SK-N-DZ (cell line): ENCODE measurements at regions not wholly inside any gene's neighbourhood (a gene's known extent, or its start where the extent isn't known, plus 50 kb on each side); places are given as distances from the start of the nearest gene placed in this dataset.

ENCODE experiments used
- DNase-seq: peaks from one replicate; pipeline ENCODE4 v3.0.0-alpha.2; 2015; ENCODE audit warnings: low spot score

- DNase-seq, result no peak
Measured at GRCh38 chr9:129285979-129286772, 108.1 kb upstream of the IER5L start.

- DNase-seq, result no peak
Measured at GRCh38 chr9:129285382-129285781, 107.3 kb upstream of the IER5L start.

- no peak for DNase-seq
Measured at GRCh38 chr9:129284607-129285291, 106.7 kb upstream of the IER5L start.

DNA sequence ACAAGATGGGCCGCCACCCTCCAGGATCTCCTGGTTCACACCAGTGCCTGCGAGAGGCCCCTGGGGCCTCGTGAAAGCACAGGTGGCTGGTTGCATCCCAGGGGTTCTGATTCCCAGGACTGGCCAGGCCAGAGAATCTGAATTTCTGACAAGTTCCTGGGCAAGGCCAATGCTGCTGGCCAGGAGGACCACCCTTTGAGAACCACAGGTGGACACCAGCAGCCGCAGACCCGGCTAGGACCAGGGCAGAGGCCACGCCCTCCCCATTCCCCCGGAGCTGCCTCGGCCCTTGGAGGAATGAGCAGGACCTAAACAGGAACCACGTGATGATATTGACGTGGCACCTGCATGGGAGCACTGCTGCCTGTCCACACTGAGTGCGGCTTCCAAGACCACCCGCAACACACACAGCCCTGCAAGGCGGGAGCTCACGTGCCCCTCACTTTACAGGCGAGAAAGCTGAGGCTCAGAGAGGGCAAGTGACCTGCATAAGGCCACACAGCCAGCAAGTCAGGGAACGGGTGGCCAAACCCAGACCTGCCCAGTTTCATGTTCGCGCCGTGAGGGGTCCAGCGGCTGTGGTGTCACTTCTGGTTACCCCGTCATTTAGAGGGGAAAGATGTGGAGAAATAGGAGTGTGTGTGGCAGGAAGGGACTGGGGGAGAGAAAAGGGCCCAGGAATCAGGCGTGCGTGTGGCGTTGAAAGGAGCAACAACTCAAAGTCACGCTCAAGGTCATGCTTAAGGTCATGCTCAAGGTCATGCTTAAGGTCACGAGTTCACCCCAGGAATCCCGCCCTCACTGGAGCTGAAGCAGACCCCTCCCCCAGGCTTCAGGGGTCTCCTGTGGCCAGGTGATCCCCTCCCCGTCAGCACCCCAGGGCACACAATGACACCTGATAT, 105.9 kb upstream of the IER5L start:
- DNase-seq, result no peak

DNA sequence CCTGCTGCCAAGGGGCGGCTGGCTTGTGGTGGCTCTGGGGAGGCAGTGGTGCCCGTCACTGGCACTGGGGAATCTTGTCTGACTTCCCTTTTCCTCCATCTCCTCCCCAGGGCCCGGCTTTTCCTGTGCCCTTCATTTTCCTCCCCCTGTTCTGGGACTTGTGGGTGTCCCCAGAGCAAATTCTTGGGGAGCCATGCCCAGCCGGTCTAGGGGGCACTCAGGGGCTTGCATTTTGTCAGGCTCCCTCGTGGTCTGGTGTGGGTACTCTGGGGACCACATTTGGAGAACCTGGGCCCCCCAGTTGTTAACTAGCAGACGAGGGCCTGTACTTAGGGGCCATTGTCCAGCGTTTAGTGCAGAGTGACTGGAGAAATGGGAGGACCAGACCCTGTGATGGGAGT, 105.2 kb upstream of the IER5L start:
- no peak for DNase-seq

- DNase-seq, result no peak
Measured at GRCh38 chr9:129282731-129283211, 104.7 kb upstream of the IER5L start.

- no peak for DNase-seq
Measured at GRCh38 chr9:129282272-129282671, 104.2 kb upstream of the IER5L start.

DNA sequence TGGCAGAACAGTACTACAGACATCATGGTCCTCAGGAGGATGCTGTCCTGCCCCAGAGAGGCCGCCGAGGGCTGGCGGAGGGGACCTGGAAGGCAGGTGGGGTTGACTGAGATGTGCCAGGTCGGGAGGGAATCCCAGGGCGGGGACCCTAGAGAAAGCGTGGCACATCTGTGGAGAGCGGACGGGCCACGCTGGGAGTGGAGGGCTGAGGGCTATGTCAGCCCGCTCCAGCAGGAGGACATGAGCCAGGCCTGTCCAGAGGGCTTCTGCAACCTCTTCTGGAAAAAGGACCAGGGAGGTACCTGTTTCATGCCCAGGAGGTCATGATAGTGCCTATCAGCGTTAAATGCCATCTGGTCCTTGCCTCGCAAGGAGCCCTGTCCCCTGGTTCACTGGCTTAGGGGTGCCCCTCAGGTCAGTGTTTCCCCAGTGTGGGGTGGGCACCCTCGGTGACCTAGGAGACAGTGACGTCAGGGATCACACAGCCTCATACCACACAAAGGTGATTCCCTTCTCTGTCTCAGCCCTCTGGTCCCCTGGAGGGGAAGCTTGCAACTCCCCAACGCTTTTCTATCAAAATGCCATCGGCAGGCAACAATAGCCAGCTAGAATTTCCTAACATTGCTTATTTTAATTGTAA, 103.6 kb upstream of the IER5L start:
- no peak for DNase-seq

- no peak for DNase-seq
Measured at GRCh38 chr9:129280623-129281271, 102.7 kb upstream of the IER5L start.

DNA sequence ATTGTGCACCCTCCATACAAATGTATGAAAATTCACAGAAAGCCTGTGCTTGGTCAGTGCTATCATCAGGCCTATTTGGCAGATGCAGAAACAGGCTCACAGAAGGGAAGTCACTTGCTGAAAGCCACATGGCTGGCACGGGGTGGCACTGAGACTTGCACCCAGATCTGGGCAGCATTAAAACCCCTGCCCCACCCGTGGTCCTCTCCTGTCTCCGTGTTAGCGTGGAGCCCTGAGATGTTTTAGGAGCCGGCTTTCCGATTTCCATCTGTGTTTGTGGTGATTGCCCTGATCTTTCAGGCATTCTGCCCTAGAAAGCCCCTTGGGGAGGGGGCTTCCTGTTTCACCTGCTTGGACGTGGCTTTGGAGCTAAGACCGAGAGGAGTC, 102.2 kb upstream of the IER5L start:
- no peak for DNase-seq

GRCh38 chr9:129278391-129279237, 100.6 kb upstream of the IER5L start:
- no peak for DNase-seq

DNA sequence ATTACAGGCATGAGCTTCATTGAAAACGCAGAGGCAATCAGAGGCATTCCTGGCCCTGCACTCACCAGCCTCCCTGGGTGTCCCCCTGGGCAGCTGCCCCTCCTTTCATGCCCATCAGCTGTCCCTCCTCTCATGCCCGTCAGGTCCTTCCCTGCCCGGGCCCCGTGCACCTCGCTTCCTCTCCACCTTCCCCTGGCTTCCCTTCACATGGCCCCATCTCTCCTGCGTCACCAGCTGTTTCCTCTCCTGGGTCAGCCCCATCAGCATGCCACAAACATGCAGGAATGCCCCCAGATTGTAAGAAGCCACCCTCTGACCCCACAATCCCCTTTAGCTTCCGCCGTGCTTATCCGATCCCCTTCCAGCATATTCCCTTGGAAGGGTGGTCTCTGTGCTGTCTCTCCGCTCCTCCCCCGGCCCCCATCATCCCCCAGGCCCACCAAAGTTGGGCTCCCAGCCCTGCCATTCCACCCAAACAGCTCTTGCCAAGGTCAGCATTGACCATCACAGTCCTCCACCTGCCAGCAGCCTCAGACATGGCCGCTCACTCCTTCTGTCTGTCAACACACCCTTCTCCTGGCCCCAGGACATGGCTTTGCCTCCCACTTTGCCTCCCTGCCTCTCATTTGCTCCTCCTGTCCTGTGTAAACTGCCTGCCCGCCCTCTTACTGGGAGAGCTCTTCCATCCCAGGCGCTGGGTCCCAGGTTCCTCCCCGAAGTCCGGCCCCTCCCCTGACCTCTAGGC, 98.6 kb upstream of the IER5L start:
- DNase-seq, result no peak

DNA sequence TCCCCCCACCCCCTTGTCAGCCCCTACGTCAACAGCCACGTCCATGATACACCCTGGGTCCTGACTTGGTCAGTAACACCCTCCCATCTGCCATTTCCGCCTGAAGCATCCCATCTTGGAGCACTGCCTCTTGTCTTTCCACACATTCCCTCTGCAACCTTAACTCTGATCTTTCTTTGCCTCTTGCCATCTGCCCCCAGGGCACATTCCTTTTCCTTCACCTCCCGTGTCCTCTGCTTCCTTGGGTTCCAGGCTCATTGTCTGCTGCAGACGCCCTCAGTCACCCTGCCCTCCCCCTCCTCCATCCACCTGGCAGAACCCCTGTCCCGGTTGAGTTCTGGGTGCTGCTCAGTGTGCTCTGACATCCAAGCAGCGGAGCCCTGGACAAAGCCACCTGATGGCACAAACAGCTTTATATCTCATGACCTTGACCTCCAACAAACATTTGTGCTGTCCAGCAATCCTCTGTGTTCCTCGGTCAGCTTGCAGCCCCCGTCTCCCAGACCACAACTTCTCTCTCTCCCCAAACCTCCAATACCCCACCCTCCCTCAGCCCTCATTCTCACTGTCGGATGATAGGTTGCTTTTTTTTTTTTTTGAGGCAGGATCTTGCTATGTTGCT, 97.7 kb upstream of the IER5L start:
- DNase-seq, result no peak

- no peak for DNase-seq
Measured at GRCh38 chr9:129273941-129274684, 96.1 kb upstream of the IER5L start.

- DNase-seq, result no peak
Measured at GRCh38 chr9:129273136-129273895, 95.3 kb upstream of the IER5L start.

DNA sequence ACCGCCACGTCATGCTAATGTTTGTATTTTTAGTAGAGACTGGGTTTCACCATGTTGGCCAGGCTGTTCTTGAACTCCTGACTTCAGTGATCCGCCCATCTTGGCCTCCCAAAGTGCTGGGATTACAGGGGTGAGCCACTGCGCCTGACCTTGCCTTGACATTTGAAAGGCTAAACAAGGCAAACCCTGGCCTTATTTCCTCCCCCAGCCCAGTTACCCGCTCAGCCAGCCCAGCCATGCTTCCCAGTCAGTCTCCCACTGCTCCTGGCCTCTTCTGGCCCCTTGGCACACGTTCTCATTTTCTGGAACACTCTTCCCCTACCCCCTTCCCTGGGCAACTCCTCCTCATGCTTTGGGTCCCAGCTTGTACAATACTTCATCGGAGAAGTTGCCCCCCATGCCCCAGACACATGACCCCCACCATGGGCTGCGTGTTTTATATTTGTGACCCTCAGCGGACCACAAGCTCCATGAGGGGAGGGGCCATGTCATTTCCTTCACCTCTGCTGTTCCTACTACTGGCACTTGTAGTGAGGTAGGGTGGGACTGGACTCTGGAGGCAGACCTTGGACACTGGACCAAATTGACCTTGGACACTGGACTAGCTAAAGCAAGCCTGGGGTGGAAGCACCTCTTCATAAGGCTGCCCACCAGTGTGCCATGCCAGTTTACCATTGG, 94.4 kb upstream of the IER5L start:
- DNase-seq, result no peak

DNA sequence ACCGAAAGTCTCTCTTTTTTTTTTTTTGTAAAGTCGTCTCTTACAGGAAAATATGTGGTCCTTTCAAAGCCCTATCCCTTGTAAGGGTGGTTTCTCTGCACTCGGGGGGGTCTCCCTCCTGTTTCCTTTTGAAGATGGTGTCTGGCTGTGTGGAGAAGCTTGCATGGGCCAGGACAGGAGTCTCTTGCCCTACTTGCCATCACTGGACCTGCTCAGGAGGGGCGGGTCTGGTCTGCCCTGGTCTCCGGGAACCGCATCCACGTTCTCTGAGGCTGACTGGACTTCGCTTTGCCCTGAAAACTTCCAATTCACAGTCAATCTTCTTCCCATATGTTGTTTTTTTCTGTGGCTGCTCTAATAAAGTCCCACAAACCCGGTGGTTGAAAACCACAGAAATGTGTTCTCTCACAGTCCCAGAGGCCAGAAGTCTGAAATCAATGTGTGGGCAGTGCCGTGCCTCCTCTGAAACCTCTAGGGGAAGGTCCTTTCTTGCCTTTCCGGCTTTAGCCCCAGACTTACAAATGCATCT, 92.9 kb upstream of the IER5L start:
- no peak for DNase-seq
